ENCODE measurements at regions not wholly inside any gene's neighbourhood (a gene's known extent, or its start where the extent isn't known, plus 50 kb on each side); places are given as distances from the start of the nearest gene placed in this dataset.

DNA sequence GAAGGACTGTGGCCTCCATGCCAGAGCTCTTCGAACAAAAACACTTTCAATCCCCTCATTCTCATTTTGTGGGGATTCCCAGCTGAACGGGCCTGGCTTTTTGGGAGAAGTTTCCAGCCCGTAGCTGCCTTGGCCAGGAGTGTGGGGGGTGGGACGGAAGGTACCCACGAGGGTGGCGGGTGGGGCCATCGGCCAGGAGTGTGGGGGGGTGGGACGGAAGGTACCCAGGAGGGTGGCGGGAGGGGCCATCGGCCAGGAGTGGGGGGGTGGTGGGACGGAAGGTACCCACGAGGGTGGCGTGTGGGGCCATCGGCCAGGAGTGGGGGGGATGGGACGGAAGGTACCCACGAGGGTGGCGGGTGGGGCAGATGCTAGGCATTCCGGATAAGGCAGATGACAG, 71.7 kb upstream of the ZBTB18 start:
- no peak for DNase-seq
- H3K27ac ChIP-seq, result no peak overlapping the region
- intact Hi-C loops (cut with DNase I; ENCODE audit: low total_unique reads), result no loop called here
- peaks cover 0 to 4% (median 0%) of the 10 kb centered on the region in 4 donors for H3K4me1 ChIP-seq
- no peaks in the 10 kb centered on the region for H3K27me3 ChIP-seq
- no peaks in the 10 kb centered on the region for H3K9me3 ChIP-seq
- TF ChIP-seq, protein P1, sequence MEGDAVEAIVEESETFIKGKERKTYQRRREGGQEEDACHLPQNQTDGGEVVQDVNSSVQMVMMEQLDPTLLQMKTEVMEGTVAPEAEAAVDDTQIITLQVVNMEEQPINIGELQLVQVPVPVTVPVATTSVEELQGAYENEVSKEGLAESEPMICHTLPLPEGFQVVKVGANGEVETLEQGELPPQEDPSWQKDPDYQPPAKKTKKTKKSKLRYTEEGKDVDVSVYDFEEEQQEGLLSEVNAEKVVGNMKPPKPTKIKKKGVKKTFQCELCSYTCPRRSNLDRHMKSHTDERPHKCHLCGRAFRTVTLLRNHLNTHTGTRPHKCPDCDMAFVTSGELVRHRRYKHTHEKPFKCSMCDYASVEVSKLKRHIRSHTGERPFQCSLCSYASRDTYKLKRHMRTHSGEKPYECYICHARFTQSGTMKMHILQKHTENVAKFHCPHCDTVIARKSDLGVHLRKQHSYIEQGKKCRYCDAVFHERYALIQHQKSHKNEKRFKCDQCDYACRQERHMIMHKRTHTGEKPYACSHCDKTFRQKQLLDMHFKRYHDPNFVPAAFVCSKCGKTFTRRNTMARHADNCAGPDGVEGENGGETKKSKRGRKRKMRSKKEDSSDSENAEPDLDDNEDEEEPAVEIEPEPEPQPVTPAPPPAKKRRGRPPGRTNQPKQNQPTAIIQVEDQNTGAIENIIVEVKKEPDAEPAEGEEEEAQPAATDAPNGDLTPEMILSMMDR (IDR thresholded peaks at IDR 0.05), result no peak
- no peaks in the 10 kb centered on the region for H3K36me3 ChIP-seq
- no peak overlapping the region for H3K4me3 ChIP-seq

DNA sequence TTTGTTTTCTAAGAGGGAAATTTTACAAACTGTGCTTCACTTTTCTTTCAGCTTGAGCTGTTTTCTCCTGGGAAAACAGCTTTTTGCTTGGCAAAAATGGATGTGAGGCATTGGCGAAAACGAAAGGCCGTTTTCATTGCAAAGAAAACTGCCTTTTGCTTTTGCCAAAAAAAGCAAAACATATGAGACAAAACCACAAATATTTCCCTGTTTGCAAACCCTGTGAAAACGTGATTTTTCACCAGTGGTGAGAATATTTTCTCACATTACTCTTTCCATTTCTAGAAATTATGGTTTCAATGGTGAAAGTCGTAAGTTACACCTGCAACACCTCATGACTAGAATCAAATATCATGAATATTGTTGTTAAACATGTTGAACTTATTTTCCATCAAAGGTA, 74.0 kb upstream of the ZBTB18 start:
- intact Hi-C loops (cut with DNase I; ENCODE audit: low total_unique reads), result no loop called here
- Histone ChIP-seq H3K4me3 (no peak overlapping the region), H3K27me3 (peaks cover 0 to 2% of the 10 kb centered on the region in 2 donors), H3K36me3 (no peaks in the 10 kb centered on the region), H3K9me3 (no peaks in the 10 kb centered on the region), H3K27ac (no peak overlapping the region), H3K4me1 (peaks cover 0 to 4% (median 0%) of the 10 kb centered on the region in 4 donors)
- no peak for DNase-seq
- TF ChIP-seq, protein P1 (IDR thresholded peaks at IDR 0.05), result no peak

DNA sequence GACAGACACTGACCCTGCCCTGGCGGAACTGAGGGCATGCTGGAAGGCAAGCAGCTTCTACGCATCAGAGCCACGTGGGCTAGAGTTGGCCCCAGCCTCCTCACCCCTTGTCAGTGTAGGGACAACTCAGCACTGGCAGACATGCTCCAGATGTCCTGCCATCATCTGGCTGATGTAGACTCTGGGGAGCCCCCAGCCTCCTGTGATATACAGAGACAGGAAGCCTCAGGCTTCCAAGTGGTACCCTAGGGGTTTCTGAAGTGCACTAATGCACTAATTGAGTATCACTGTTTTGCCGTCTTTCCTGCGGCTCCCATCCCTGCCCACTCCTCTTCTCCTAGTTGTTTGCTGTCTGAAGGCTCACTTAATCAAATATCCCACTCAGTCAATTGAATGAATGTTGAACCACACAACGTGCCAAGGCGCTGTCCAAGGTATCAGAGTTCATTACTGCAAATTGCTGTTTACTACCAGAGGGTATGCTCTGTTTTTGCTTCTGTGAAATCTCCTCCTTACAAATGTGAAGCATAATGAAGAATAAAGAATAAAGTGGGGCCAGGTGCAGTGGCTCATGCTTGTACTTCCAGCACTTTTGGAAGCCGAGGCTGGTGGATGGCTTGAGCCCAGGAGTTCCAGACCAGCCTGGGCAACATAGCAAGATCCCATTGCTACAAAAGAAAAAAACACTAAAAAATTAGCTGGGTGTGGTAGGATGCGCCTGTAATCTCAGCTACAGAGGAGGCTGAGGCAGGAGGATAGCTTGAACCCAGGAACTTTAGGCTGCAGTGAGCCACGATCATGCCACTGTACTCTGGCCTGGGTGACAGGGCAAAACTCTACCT, 76.4 kb upstream of the ZBTB18 start:
- Histone ChIP-seq H3K27ac (no peak overlapping the region), H3K27me3 (peaks cover 0 to 2% of the 10 kb centered on the region in 2 donors), H3K4me1 (peaks cover 0 to 4% (median 0%) of the 10 kb centered on the region in 4 donors), H3K4me3 (no peak overlapping the region), H3K36me3 (no peaks in the 10 kb centered on the region), H3K9me3 (no peaks in the 10 kb centered on the region)
- intact Hi-C loops (cut with DNase I; ENCODE audit: low total_unique reads), result no loop called here
- no peak for DNase-seq
- TF ChIP-seq, protein P1 (IDR thresholded peaks at IDR 0.05), result no peak

DNA sequence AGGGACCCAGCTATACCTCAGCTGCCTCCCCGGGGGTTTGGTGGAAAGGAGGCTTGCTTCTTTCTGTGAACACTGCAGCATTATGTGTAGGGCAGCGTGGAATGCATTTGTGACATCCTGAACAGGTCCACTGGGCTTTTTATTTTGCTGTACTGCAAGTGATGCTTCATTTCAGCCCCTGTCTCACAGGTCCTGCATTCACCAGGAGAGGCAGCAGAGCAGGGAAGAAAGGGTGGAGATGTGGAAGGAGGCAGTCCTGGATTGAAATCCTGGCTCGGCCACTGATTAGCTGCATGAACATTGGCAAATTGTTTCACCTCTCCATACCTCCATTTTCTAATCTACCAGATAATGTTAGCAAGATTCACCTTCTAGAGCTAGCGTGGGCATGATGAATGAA, 77.9 kb upstream of the ZBTB18 start:
- no peak for DNase-seq
- peaks cover 0 to 12% (median 0%) of the 10 kb centered on the region in 4 donors for H3K4me1 ChIP-seq
- H3K27ac ChIP-seq, result no peak overlapping the region
- peaks cover 0 to 2% of the 10 kb centered on the region in 2 donors for H3K27me3 ChIP-seq
- intact Hi-C loops (cut with DNase I; ENCODE audit: low total_unique reads), result no loop called here
- H3K4me3 ChIP-seq, result no peak overlapping the region
- TF ChIP-seq, protein P1 (IDR thresholded peaks at IDR 0.05), result no peak
- H3K36me3 ChIP-seq, result no peaks in the 10 kb centered on the region
- H3K9me3 ChIP-seq, result no peaks in the 10 kb centered on the region

DNA sequence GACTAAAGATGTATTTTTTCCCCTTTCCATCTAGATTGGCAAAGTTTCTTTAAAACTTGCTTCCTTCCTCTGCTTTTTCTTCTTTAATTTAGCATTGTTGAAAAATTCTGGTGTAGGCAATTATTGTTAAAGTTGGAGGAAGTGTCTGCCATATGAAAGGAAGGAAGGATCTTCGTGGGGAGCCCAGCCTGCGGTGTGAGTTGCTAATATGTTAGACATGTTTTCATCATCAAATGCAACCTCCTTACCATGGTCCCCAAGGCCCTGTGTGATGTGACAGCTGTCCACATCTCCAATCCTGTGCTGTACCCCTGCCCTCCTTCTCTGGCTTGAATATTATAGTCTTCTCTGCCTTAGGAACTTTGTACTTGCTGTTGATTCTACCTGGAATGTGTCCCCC, 81.0 kb upstream of the ZBTB18 start:
- H3K27me3 ChIP-seq, result peaks cover 0 to 2% of the 10 kb centered on the region in 2 donors
- H3K4me3 ChIP-seq, result no peak overlapping the region
- H3K9me3 ChIP-seq, result no peaks in the 10 kb centered on the region
- H3K36me3 ChIP-seq, result no peaks in the 10 kb centered on the region
- intact Hi-C loops (cut with DNase I; ENCODE audit: low total_unique reads), result no loop called here
- no peak overlapping the region for H3K27ac ChIP-seq
- peaks cover 0 to 8% (median 0%) of the 10 kb centered on the region in 4 donors for H3K4me1 ChIP-seq
- TF ChIP-seq, protein P1 (IDR thresholded peaks at IDR 0.05), result no peak
- no peak for DNase-seq

Measured in tibial artery (tissue), 4 donors.